ENCODE measurements at regions not wholly inside any gene's neighbourhood (a gene's known extent, or its start where the extent isn't known, plus 50 kb on each side); places are given as distances from the start of the nearest gene placed in this dataset.
"Not testable (repeated sequence)": the region's sequence is repeated elsewhere in the genome, so short reads cannot be mapped to it uniquely, and the experiment has no call there.

DNA sequence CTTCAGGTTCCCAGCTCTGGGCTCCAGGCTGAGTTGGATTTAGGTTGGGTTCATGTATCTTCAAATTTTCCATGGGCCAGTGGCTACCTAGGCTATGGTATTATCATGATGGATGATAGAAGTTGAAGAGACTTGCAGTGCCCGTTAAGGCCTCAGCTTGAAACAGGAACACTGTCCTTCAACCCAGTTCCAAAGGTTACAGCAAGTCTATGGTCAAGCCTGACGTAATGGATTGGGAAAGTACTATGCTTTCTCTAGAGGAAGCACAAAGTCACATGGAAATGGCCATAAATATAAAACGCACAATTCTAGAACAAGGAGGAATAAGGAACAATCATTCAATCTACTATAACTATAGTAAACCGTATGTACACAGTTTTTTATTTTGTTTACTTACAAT, 593.2 kb downstream of the ZEB2 start:
- no peaks in the 10 kb centered on the region for H3K36me3 ChIP-seq (ENCODE audit: insufficient read depth, low read length)
- no peak overlapping the region for H3K9ac ChIP-seq (ENCODE audit: low read length)
- H3K4me1 ChIP-seq (ENCODE audit: insufficient read depth, low read length), result no peaks in the 10 kb centered on the region
- H3K4me3 ChIP-seq (ENCODE audit: low read depth in 1 of 2, low read length in 2 of 2), result no peak overlapping the region
- no peak overlapping the region for H3K27ac ChIP-seq (ENCODE audit: low read depth, low read length)
- H3K9me3 ChIP-seq (ENCODE audit: low read length), result no peaks in the 10 kb centered on the region
- no peaks in the 10 kb centered on the region for H3K27me3 ChIP-seq (ENCODE audit: control insufficient read depth in 1 of 2, insufficient read depth in 2 of 2, low read length in 2 of 2)

DNA sequence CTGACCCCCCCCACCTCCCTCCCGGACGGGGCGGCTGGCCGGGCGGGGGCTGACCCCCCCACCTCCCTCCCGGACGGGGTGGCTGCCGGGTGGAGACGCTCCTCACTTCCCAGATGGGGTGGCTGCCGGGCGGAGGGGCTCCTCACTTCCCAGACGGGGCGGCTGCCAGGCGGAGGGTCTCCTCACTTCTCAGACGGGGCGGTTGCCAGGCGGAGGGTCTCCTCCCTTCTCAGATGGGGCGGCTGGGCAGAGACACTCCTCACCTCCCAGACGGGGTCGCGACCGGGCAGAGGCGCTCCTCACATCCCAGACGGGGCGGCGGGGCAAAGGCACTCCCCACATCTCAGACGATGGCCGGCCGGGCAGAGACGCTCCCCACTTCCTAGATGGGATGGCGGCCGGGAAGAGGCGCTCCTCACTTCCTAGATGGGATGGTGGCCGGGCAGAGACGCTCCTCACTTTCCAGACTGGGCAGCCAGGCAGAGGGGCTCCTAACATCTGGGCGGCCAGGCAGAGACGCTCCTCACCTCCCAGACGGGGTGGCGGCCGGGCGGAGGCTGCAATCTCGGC, 597.6 kb downstream of the ZEB2 start:
- H3K9ac ChIP-seq (ENCODE audit: low read length); H3K27me3 ChIP-seq (ENCODE audit: control insufficient read depth in 1 of 2, insufficient read depth in 2 of 2, low read length in 2 of 2); H3K4me1 ChIP-seq (ENCODE audit: insufficient read depth, low read length); H3K9me3 ChIP-seq (ENCODE audit: low read length); H3K4me3 ChIP-seq (ENCODE audit: low read depth in 1 of 2, low read length in 2 of 2); H3K27ac ChIP-seq (ENCODE audit: low read depth, low read length); H3K36me3 ChIP-seq (ENCODE audit: insufficient read depth, low read length): not testable (repeated sequence)

DNA sequence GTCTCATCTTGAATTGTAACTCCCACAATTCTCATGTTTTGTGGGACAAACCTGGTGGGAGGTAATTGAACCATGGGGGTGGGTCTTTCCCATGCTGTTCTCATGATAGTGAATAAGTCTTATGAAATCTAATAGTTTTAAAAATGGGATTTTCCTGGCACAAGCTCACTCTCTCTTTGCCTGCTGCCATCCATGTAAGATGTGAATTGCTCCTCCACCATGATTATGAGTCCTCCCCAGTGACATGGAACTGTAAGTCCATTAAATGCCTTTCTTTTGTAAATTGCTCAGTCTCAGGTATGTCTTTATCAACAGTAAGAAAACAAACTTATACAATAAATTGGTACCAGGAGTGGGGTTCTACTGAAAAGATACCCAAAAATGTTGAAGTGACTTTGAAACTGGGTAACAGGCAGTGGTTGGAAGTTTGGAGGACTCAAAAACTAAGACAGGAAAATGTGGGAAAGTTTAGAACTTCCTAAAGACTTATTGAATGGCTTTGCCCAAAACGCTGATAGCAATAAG, 601.4 kb downstream of the ZEB2 start:
- H3K27ac ChIP-seq (ENCODE audit: low read depth, low read length), result no peak overlapping the region
- H3K9ac ChIP-seq (ENCODE audit: low read length), result no peak overlapping the region
- H3K36me3 ChIP-seq (ENCODE audit: insufficient read depth, low read length), result no peaks in the 10 kb centered on the region
- H3K4me1 ChIP-seq (ENCODE audit: insufficient read depth, low read length), result no peaks in the 10 kb centered on the region
- no peak overlapping the region for H3K4me3 ChIP-seq (ENCODE audit: low read depth in 1 of 2, low read length in 2 of 2)
- peaks cover 4% of the 10 kb centered on the region for H3K9me3 ChIP-seq (ENCODE audit: low read length)
- H3K27me3 ChIP-seq (ENCODE audit: control insufficient read depth in 1 of 2, insufficient read depth in 2 of 2, low read length in 2 of 2), result no peaks in the 10 kb centered on the region

DNA sequence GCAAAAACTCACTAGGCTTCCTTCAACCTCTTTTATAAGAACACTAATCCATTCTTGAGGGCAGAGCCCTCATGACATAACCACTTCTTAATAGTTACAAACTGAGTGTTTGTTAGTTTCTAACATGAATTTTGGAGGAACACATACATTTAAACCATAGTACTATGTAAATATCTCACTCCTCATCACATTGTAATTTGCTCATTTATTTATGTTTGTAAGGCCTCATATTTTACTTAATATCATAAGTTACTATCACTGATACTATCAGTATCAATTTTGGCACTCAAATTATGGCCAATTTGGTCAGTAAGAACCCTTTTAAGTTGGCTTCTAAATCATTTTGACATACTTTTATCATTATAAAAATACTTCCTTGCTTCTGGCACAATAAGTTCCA, 603.1 kb downstream of the ZEB2 start:
- H3K9me3 ChIP-seq (ENCODE audit: low read length), result peaks cover 4% of the 10 kb centered on the region
- no peaks in the 10 kb centered on the region for H3K36me3 ChIP-seq (ENCODE audit: insufficient read depth, low read length)
- no peaks in the 10 kb centered on the region for H3K27me3 ChIP-seq (ENCODE audit: control insufficient read depth in 1 of 2, insufficient read depth in 2 of 2, low read length in 2 of 2)
- no peak overlapping the region for H3K27ac ChIP-seq (ENCODE audit: low read depth, low read length)
- H3K4me1 ChIP-seq (ENCODE audit: insufficient read depth, low read length), result no peaks in the 10 kb centered on the region
- no peak overlapping the region for H3K9ac ChIP-seq (ENCODE audit: low read length)
- H3K4me3 ChIP-seq (ENCODE audit: low read depth in 1 of 2, low read length in 2 of 2), result no peak overlapping the region

DNA sequence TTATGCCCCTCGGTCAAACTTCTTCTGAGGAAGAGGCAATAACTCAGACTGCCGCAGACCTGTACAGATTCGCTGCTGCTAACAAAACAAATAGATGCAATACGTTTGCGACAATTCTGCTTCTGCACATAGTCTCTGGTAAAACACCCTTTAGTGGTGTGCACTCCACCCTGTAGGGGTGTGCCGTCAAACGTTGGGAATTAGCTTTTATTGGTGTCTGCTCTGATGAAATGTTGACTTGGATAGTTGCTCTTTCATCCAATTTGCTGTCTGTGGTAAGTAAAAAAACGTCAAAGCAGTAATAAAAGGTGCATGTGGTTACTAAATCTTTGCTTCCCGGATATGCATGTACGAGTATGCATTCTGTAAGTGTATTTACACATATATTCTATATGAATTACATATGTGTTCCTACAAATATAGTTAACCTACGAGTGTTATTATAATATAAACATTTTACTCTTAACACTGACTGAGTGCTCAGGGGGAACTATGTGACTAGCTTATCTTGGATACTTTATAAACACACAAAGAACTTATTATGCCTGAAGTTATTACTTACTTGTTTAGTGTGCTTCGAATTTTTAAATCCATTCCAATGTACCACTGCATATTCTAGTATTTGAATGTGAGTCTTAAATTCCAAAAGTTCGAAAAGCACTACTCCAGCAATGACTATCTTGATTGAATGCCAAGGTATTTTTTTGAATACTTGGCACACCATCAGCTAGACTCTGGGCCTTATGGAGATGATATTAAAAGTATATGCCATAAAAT, 610.2 kb downstream of the ZEB2 start:
- no peak overlapping the region for H3K27ac ChIP-seq (ENCODE audit: low read depth, low read length)
- H3K4me1 ChIP-seq (ENCODE audit: insufficient read depth, low read length), result no peaks in the 10 kb centered on the region
- no peak overlapping the region for H3K9ac ChIP-seq (ENCODE audit: low read length)
- H3K9me3 ChIP-seq (ENCODE audit: low read length), result no peaks in the 10 kb centered on the region
- no peak overlapping the region for H3K4me3 ChIP-seq (ENCODE audit: low read depth in 1 of 2, low read length in 2 of 2)
- H3K36me3 ChIP-seq (ENCODE audit: insufficient read depth, low read length), result no peaks in the 10 kb centered on the region
- H3K27me3 ChIP-seq (ENCODE audit: control insufficient read depth in 1 of 2, insufficient read depth in 2 of 2, low read length in 2 of 2), result no peaks in the 10 kb centered on the region

DNA sequence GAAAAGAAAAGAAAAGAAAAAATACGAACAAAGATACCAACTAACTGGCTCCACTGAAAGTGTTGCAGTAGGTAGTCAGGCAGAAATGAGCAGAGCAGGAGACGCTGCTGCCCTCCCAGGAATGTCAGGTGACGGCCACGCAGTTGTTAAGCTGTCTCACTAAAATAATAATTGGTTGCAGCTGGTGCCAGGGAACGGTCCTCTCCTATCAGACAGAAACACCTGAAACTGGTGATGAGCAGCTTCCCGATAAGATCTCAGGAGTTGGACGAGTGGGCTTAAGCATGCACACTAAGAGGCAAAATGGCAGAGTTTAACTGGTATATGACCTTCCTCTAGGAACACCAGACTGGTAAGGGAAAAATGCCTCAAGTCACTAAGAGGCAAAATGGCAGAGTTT, 611.1 kb downstream of the ZEB2 start:
- no peaks in the 10 kb centered on the region for H3K4me1 ChIP-seq (ENCODE audit: insufficient read depth, low read length)
- H3K36me3 ChIP-seq (ENCODE audit: insufficient read depth, low read length), result no peaks in the 10 kb centered on the region
- no peaks in the 10 kb centered on the region for H3K27me3 ChIP-seq (ENCODE audit: control insufficient read depth in 1 of 2, insufficient read depth in 2 of 2, low read length in 2 of 2)
- H3K9ac ChIP-seq (ENCODE audit: low read length), result no peak overlapping the region
- no peak overlapping the region for H3K27ac ChIP-seq (ENCODE audit: low read depth, low read length)
- no peaks in the 10 kb centered on the region for H3K9me3 ChIP-seq (ENCODE audit: low read length)
- H3K4me3 ChIP-seq (ENCODE audit: low read depth in 1 of 2, low read length in 2 of 2), result no peak overlapping the region

DNA sequence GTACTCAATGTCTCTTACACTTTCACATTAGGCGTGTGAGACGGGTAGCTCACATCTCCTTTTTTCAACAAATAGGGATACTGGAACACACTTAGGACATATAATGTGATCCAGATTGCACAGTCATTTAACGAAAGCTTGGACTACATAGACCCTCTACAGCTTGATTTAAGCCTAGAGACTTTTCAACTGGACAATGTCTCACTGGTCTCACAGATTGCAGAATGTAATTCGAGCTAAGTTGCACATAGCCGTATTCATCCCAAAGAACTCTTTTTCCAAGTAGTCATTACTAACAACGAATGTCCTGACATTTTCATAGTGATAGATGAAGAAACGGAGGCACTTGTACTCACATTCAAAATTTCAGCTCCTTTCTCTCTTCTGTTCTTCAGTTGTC, 612.1 kb downstream of the ZEB2 start:
- no peaks in the 10 kb centered on the region for H3K36me3 ChIP-seq (ENCODE audit: insufficient read depth, low read length)
- H3K4me3 ChIP-seq (ENCODE audit: low read depth in 1 of 2, low read length in 2 of 2), result no peak overlapping the region
- H3K4me1 ChIP-seq (ENCODE audit: insufficient read depth, low read length), result no peaks in the 10 kb centered on the region
- H3K27ac ChIP-seq (ENCODE audit: low read depth, low read length), result no peak overlapping the region
- H3K9me3 ChIP-seq (ENCODE audit: low read length), result no peaks in the 10 kb centered on the region
- no peak overlapping the region for H3K9ac ChIP-seq (ENCODE audit: low read length)
- no peaks in the 10 kb centered on the region for H3K27me3 ChIP-seq (ENCODE audit: control insufficient read depth in 1 of 2, insufficient read depth in 2 of 2, low read length in 2 of 2)

DNA sequence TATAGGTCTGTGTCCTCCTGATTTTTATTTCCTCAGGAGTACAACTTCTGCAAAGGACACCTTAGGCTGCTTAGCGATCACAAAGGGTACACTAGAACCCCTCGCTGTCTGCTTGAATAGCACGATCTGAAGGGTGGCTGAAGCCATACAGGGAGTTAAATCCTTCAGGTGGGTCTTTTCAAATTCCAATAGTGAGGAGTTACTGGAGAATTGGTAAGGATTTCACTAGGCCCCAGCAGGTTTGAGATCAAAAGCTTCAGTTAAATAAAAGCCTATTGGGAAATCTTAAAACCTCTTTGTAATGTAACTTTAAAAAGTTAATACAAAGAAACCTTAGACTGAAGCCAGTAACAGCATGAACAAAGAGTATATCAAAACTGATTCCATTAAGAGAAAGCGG, 613.1 kb downstream of the ZEB2 start:
- no peaks in the 10 kb centered on the region for H3K27me3 ChIP-seq (ENCODE audit: control insufficient read depth in 1 of 2, insufficient read depth in 2 of 2, low read length in 2 of 2)
- H3K27ac ChIP-seq (ENCODE audit: low read depth, low read length), result no peak overlapping the region

DNA sequence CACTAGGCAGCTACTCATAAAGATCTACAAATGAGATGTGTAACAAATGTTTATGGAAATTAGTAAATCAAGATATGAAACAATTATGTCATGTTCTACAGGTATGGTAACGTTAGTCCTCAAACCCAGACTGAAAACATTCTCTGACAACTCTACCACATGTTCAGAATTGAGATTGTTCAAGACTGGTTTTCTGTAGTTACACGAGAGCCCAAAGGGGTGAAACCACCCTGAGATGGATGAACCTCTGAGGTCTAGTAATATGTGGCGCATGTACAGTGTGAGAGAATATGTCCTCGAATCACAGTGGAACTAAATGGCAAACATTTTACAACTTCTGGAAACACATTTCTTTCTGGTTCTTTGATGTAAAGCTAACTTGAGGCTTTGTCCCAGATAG, 614.3 kb downstream of the ZEB2 start:
- Histone ChIP-seq H3K4me3 (ENCODE audit: low read depth in 1 of 2, low read length in 2 of 2) (no peak overlapping the region), H3K27ac (ENCODE audit: low read depth, low read length) (no peak overlapping the region), H3K4me1 (ENCODE audit: insufficient read depth, low read length) (no peaks in the 10 kb centered on the region), H3K9me3 (ENCODE audit: low read length) (no peaks in the 10 kb centered on the region), H3K27me3 (ENCODE audit: control insufficient read depth in 1 of 2, insufficient read depth in 2 of 2, low read length in 2 of 2) (no peaks in the 10 kb centered on the region), H3K9ac (ENCODE audit: low read length) (no peak overlapping the region), H3K36me3 (ENCODE audit: insufficient read depth, low read length) (no peaks in the 10 kb centered on the region)

More for the DNA sequence above, 613.1 kb downstream of the ZEB2 start:
- Histone ChIP-seq H3K36me3 (ENCODE audit: insufficient read depth, low read length) (no peaks in the 10 kb centered on the region), H3K9ac (ENCODE audit: low read length) (no peak overlapping the region), H3K4me3 (ENCODE audit: low read depth in 1 of 2, low read length in 2 of 2) (no peak overlapping the region), H3K4me1 (ENCODE audit: insufficient read depth, low read length) (no peaks in the 10 kb centered on the region), H3K9me3 (ENCODE audit: low read length) (no peaks in the 10 kb centered on the region)

DNA sequence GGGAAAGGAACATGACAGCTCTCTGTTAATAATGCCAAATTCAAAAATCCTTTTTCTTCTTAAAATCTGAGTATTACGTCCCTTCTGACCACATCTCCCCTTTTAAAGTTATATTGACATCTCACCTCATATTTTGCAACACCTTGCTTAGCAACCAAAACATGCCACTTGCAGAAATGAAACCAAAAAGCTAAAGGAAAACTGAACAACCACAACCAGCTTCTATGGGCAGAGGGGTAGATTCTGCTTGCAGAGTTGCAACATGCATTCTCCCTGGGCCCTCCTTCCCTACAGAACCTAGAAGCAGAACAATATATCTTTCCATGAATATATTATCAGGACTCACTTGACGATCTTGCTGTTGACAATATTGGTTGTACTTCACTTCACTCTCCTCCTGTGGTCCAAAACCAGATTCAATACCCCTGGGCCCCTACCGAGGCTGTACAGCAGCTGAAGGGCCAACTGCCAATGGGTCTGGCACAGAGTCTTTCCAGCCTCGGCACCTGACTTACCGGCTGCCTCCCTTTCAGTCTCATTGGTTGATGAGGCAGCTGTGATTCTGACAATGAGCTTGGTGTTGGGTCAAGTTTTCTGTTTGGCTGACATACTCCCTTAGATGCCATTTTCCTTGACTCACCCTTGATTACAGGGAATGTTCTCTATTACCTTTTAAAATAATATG, 616.6 kb downstream of the ZEB2 start:
- H3K27me3 ChIP-seq (ENCODE audit: control insufficient read depth in 1 of 2, insufficient read depth in 2 of 2, low read length in 2 of 2), result no peaks in the 10 kb centered on the region
- H3K9me3 ChIP-seq (ENCODE audit: low read length), result no peaks in the 10 kb centered on the region
- H3K4me3 ChIP-seq (ENCODE audit: low read depth in 1 of 2, low read length in 2 of 2), result no peak overlapping the region
- H3K27ac ChIP-seq (ENCODE audit: low read depth, low read length), result no peak overlapping the region
- no peak overlapping the region for H3K9ac ChIP-seq (ENCODE audit: low read length)
- H3K4me1 ChIP-seq (ENCODE audit: insufficient read depth, low read length), result no peaks in the 10 kb centered on the region
- H3K36me3 ChIP-seq (ENCODE audit: insufficient read depth, low read length), result no peaks in the 10 kb centered on the region

DNA sequence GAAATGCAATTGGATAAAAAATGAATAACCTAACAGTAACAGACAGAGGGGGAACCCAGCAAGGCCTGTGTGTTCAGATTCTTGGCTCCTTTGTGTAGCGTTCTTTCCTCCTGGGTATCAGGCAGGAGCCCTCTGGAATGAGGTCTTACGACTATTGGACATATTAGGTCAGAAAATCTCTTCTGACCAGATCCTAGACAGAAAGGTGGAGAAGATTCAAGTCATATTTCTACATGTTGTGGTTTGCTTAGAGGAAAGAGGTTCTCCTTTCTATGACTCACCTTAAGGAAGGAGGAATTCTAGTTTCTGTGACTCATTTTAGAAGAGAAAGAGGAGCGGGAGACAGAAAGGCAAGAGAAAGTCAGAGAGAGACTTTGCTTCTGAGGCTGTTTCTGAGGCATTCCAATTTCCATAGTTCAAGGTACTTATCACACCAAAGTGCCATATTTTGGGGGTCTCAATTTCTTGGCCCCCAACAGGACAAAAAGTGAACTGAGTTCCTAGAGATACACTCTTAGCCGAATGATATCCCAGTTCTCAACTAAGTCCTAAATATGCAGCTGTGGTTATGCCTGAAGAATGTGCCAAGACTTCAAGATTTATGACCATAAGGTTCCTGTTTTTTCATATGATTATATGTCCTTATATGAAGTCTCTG, 618.6 kb downstream of the ZEB2 start:
- no peaks in the 10 kb centered on the region for H3K27me3 ChIP-seq (ENCODE audit: control insufficient read depth in 1 of 2, insufficient read depth in 2 of 2, low read length in 2 of 2)
- no peak overlapping the region for H3K4me3 ChIP-seq (ENCODE audit: low read depth in 1 of 2, low read length in 2 of 2)
- H3K27ac ChIP-seq (ENCODE audit: low read depth, low read length), result no peak overlapping the region
- H3K9ac ChIP-seq (ENCODE audit: low read length), result no peak overlapping the region
- H3K4me1 ChIP-seq (ENCODE audit: insufficient read depth, low read length), result no peaks in the 10 kb centered on the region
- no peaks in the 10 kb centered on the region for H3K9me3 ChIP-seq (ENCODE audit: low read length)
- H3K36me3 ChIP-seq (ENCODE audit: insufficient read depth, low read length), result no peaks in the 10 kb centered on the region

Data from muscle layer of colon (tissue), 2 donors.